ENCODE measurements at regions not wholly inside any gene's neighbourhood (a gene's known extent, or its start where the extent isn't known, plus 50 kb on each side); places are given as distances from the start of the nearest gene placed in this dataset.

DNA sequence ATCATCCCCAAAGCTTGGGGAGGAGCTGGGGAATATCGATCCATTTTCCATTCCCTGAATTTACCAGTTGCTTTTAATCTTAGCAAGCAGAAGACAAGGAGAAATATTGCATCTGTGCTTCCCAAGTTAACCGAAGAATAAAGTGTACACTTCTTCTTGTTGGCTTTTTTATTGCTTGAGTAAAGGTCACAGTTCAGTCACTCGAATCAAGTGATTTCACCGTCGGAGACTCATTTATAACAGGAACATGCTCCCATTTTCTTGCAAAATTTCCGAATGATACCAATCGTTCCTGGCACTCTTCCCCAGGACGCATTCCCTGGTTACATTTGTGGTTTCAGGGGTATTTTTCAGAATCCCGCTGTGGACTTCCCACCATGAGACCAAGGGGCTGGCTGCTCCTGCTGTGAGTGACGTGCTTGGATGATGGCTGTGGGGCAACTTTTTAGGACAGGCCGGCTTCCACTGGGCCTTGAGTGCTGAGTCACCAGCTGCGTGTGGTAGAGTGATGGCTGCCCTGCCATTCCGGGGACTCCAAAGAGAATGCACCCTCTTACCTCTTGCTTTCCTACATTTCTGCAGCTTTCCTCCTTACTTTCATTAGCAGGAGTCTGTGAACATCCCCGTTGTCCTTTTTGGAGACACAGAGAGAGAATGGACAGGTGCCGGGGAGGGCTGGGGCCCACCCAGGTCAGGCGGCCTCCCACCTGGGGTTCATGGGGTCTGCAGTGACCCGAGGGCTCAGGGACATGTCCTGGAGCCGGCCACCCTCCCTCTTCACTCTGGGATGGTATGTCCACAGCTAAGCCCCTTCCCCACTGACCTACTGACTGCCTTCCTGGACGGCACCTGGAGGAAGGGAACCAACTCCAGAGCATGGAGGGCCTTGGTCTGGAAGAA is 60.7 kb upstream of the HDAC4 start:
- no peak for DNase-seq

DNA sequence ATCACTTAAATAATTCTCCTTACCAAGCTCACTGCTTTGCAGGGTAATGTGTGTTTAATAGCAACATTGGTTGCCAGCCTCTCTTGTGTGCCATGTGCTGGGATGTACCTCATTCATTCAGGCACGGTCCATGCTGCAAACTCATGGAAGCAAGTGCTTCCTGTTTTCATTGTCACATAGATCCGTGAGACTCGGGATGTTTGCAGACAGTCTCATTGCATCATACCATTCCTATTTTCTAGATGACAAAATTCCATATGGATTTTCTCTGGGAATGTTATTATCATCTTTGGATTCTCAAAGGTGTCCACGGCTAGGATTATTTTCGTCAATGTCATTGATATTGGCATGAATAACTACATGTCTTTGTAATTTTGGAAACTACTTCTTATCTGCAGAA is 60.0 kb upstream of the HDAC4 start:
- DNase-seq = no peak

DNA sequence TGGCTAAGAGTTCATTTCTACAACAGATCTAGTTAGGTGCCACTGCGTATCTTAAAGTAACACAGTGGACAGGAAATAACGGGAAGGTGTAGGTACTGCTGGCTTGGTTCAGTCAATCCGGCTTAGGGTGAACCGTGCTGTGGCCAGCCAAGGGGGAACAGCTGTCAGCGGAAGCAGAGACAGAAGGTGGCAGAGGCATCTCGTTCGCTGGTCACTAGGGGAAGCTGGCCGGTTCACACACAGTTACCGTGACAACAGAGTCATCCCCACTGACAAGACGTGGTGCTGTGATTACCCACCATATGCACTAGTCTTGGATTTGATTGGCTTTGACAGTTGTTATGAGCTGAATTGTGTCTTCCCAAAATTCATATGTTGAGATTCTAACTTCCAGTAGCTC is 58.8 kb upstream of the HDAC4 start:
- no peak for DNase-seq

DNA sequence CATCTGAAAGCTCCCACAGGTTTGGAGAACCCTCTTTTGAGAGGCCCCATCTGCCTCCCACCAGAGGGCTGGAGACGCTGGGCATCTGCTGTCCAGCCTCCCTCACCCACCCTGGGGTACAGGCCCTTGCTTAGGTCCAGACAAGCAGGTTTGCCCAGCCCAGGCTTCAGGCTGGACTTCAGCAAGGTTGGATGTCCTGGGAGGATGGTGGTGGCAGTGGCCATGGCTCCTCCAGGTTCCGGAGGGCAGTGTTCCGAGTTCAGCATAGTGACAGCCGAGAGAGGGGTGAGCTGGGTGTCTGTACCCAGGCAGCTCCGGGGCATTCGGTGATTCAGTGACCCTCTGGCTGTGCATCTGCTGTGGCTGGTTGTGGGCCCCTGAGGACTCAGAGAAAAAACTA is 58.2 kb upstream of the HDAC4 start:
- DNase-seq = no peak

DNA sequence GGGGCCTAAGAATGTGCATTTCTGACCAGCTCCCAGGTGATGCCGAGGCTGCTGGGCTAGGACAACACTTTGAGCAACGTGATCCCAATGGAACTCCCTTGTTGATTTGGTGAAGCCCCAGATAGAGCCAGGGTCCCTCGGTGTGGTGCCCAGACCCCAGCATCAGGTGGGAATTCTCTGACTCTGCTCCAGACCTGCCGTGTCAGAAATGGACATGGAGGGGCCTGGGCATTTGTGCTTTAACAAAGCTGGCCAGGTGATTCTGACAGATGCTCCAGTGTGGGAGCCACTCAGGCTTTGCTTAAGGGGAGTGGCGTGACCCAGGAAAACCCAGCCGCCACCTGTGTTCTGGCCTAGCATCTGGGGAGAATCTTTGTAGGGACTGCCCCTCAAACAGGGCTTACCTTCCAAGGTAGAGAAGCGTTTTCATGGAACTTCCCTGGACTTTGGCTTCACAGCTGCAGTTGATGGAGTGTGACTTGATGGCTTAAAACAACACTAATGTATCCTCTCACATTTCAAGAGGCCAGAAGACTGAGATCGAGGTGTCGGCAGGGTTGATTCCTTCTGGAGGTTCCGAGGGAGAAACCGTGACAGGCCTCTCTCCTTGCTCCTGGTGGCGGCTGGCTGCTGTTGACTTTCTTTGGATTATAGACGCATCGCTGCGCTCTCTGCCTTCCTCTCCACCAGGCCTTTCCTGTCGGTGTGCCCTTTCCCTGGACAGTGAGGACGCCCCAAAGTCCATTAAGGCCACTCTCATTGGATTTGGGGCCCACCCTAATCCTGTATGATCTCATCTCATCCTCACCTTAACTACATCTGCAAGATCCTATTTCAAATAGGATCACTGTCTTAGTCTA is 57.0 kb upstream of the HDAC4 start:
- no peak for DNase-seq

DNA sequence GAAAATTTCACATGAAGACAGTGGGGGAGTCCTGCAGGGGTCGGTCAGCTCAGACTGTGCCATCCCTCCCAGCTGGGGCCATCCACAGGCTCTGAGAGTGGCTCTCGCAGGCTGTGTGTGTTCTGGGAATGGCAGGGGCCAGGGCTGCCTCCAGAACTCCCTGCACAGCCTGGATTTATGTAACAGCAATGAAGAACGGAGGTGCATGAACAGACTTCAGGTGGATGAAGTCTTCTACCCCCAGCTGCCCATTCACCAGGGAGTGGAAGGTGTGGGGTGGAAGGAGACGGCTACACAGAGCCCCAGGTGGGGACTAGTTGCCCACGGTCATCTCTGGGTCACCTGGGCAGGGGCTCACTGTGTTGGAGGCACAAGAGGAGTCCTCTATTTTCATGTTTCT is 56.1 kb upstream of the HDAC4 start:
- DNase-seq = no peak

DNA sequence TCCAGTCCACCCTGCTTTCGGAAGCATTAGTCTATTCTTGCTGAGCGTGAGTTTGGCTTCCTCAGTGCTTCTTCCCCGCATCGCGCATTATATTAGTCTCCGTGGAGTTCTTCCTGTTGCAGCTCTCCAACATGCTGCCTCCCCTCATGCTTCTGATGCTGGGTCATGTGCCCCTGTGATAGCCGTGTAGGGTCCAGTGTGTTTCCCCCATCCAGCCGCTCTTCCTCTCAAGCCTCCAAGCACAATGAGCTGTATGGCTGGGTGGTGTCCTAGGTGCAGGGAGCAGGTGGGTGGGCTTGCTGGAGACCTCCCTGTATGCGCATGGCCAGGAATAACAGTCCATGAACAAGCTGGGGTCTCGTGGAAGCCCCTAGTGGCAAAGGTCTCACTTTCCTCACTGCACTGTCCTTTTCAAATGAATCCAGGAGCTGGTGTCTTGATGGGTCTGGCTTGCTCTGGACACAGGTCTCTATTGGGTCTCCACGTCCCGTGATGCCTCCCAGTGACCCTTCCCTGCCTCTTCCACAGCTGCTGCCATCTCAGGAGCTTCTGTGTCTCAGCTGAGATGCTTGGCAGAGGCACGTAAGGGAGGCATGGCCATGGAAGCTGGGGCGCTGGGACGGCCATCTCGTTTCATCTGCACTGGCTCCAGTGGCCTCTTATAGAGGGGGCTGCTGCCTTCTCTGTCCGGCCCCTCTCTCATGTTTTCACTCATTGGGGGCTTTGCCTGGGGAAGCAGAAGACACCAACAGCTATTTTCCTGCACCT is 54.8 kb upstream of the HDAC4 start:
- no peak for DNase-seq

DNA sequence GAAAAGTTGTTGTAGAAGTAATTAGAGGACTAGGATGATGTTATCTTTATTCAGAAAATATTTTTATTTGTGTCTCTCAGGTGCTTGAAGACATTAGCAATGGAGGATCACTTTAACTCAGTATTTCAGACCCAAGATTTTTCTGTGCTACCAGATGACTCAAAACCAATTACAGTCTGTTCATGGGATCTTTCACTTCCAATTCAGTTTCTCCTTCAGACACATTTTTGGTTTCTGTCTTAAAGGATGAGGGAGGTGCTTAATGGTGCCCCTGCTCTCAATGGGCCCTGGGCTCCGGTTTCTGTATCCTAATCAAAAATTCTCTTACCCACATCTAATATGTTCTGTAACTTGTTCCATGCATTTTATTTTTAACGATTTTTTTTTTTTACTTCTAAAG is 53.7 kb upstream of the HDAC4 start:
- DNase-seq = no peak
